Osteocyte (in vitro differentiated cells): ENCODE measurements at regions not wholly inside any gene's neighbourhood (a gene's known extent, or its start where the extent isn't known, plus 50 kb on each side); places are given as distances from the start of the nearest gene placed in this dataset.
"Not testable (repeated sequence)": the region's sequence is repeated elsewhere in the genome, so short reads cannot be mapped to it uniquely, and the experiment has no call there.

Source experiments
- DNase-seq: peaks from one replicate; pipeline ENCODE4 v3.0.0; 2021; ENCODE audit warnings: mixed read lengths; ENCODE audit not compliant: unreplicated experiment; ENCODE audit errors: extremely low spot score
- H3K27ac Mint-ChIP-seq: one replicate; pipeline ENCODE4 v1.8.0; 2021; ENCODE audit warnings: mild to moderate bottlenecking, mixed read lengths; ENCODE audit not compliant: unreplicated experiment
- H3K27me3 Mint-ChIP-seq: one replicate; pipeline ENCODE4 v1.8.0; 2021; ENCODE audit warnings: mixed read lengths; ENCODE audit not compliant: unreplicated experiment
- H3K36me3 Mint-ChIP-seq: one replicate; pipeline ENCODE4 v1.8.0; 2021; ENCODE audit warnings: mixed read lengths; ENCODE audit not compliant: unreplicated experiment
- H3K4me1 Mint-ChIP-seq: one replicate; pipeline ENCODE4 v1.8.0; 2021; ENCODE audit warnings: mixed read lengths; ENCODE audit not compliant: unreplicated experiment
- H3K4me3 Mint-ChIP-seq: one replicate; pipeline ENCODE4 v1.8.0; 2021; ENCODE audit warnings: mild to moderate bottlenecking, moderate library complexity, mixed read lengths; ENCODE audit not compliant: unreplicated experiment
- H3K9me3 Mint-ChIP-seq: one replicate; pipeline ENCODE4 v1.8.0; 2021; ENCODE audit warnings: mixed read lengths; ENCODE audit not compliant: unreplicated experiment

DNA sequence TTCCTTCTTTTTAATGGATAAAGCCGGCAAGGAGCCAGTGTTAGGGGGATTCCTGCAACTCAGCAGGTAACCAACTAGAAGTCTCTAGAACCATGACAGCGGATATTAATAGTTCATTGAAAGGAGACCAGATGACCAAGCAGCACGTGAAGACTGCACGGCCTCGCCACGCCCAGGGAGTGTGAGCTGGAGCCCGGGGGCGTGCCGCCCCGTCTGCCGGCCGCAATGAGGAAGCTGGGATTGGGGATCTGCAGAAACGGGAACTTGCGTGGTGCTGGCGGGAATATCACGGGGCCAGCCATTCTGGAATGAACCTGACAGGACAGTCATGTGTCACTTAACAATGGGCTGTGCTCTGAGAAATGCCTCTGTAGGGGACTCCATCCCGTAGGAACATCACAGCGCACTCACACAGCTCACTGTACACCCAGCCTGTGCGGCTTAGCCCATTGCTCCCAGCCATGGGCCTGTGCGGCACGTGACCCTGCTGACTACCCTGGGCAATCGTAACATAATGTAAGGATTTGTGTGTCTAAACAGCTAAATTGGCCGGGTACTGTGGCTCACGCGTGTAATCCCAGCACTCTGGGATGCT is 4092.8 kb upstream of the TPTE start:
- not testable (repeated sequence) for H3K27me3 Mint-ChIP-seq, DNase-seq, H3K27ac Mint-ChIP-seq

GRCh38 chr21:6429924-6430323 is 4091.5 kb upstream of the TPTE start:
- H3K9me3 Mint-ChIP-seq, H3K27ac Mint-ChIP-seq, H3K27me3 Mint-ChIP-seq, DNase-seq, H3K36me3 Mint-ChIP-seq, H3K4me1 Mint-ChIP-seq, H3K4me3 Mint-ChIP-seq: not testable (repeated sequence)

More for the DNA sequence above, 4092.8 kb upstream of the TPTE start:
- H3K4me3 Mint-ChIP-seq, H3K36me3 Mint-ChIP-seq, H3K9me3 Mint-ChIP-seq, H3K4me1 Mint-ChIP-seq: not testable (repeated sequence)

DNA sequence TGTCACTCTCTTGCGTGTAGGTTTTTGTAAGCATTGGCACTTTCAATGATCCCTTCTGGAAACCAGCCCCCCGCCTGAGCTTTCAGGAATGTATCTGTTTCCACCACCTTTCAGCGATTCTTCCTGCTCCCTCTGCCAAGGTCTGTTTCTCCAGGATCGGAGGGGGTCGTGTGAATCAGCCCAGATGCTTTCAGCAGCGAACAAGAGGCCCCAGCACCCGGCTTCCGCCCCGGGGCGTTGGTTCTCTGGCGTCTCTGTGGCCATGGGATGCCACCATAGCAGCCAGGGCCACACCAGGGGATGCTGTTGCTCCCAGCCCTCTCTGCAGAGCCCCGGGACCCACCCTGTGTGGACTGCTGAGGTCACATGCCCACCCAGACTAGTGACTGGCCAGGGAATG is 4088.2 kb upstream of the TPTE start:
- H3K4me3 Mint-ChIP-seq, H3K36me3 Mint-ChIP-seq, H3K27me3 Mint-ChIP-seq, H3K27ac Mint-ChIP-seq, DNase-seq, H3K4me1 Mint-ChIP-seq, H3K9me3 Mint-ChIP-seq: not testable (repeated sequence)

- H3K9me3 Mint-ChIP-seq, DNase-seq, H3K4me1 Mint-ChIP-seq: not testable (repeated sequence)
Observed at GRCh38 chr21:6436205-6436604, 4085.2 kb upstream of the TPTE start.

GRCh38 chr21:6436971-6437833 is 4084.2 kb upstream of the TPTE start:
- DNase-seq, H3K9me3 Mint-ChIP-seq, H3K36me3 Mint-ChIP-seq, H3K4me3 Mint-ChIP-seq, H3K27me3 Mint-ChIP-seq, H3K4me1 Mint-ChIP-seq: not testable (repeated sequence)
- peak overlapping the region; percentile 41 for H3K27ac Mint-ChIP-seq

More at GRCh38 chr21:6436205-6436604, 4085.2 kb upstream of the TPTE start:
- not testable (repeated sequence) for H3K36me3 Mint-ChIP-seq, H3K4me3 Mint-ChIP-seq, H3K27ac Mint-ChIP-seq, H3K27me3 Mint-ChIP-seq

DNA sequence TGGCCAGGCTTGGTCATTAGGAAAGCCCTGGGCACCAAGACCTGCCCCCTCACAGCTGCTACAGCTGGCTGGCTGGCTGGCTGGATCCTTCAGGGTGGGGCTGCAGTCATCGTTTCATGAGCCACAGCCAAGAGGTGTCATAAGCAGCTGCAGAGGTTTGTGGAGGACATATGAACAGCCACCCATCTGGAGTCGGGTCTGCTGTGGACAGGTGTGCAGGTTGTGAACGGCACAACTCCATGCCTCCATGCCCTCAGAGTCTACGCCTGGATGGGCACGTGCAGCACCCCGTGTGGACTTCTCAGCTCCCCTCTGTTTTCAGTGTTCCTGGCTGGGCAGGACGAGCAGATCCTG is 4083.6 kb upstream of the TPTE start:
- H3K36me3 Mint-ChIP-seq, H3K4me1 Mint-ChIP-seq, DNase-seq, H3K4me3 Mint-ChIP-seq, H3K27ac Mint-ChIP-seq, H3K27me3 Mint-ChIP-seq, H3K9me3 Mint-ChIP-seq: not testable (repeated sequence)

DNA sequence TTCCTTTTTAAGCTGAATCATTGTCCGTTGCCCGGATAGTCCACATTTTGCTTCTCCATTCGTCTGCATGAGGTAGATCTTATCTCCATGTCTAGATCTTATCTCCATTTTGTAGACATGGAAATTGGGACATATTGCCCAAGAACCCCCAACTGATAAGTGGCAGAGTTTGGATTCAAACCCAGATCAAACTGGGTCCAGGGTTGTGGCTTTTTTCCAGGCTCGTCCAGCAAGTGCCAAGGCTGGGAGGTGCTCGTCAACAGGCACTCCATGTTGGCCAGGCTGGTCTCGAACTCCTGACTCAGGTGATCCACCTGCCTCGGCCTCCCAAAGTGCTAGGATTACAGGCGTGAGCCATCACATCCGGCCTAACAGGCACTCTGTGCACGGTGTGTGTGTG is 4082.3 kb upstream of the TPTE start:
- H3K4me3 Mint-ChIP-seq, H3K27ac Mint-ChIP-seq, H3K4me1 Mint-ChIP-seq, DNase-seq, H3K9me3 Mint-ChIP-seq, H3K27me3 Mint-ChIP-seq, H3K36me3 Mint-ChIP-seq: not testable (repeated sequence)

DNA sequence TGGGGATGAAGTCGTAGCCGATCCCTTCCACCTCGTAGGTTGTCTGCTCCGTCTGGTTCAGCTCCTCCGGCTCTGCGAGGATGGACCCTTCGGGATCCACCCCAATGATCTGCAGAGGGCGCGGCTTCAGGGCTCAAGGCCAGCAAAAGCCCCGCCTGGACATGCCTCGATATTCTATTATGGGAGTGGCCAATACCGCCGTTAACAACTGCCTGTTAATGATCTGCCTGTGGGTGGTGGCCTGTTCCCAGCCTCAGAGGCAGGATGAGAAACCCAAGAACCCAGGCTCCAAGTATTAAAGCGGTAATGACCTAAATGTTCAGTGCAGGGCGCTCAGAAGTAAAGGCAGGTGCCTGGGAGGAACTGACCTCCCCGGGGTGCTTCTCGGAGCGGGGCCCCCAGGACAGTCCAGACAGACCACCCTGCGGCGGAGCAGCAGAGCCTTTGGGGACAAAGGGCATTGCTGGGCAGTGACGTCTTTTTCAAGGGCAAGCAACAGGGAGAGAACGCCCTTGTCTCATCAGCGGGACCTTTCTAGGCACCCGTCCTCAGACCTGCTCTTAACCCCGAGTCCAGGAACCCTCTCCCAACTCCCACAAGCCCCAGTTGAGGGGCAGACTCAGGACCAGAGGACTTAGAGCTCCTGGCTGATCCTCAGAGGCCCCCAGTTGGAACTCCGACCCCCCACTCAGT is 4066.6 kb upstream of the TPTE start:
- not testable (repeated sequence) for H3K36me3 Mint-ChIP-seq, H3K4me1 Mint-ChIP-seq, H3K4me3 Mint-ChIP-seq, H3K9me3 Mint-ChIP-seq, DNase-seq, H3K27ac Mint-ChIP-seq, H3K27me3 Mint-ChIP-seq

GRCh38 chr21:6456011-6456661 is 4065.2 kb upstream of the TPTE start:
- not testable (repeated sequence) for H3K27me3 Mint-ChIP-seq, H3K4me1 Mint-ChIP-seq, H3K27ac Mint-ChIP-seq, H3K9me3 Mint-ChIP-seq, DNase-seq, H3K36me3 Mint-ChIP-seq, H3K4me3 Mint-ChIP-seq

DNA sequence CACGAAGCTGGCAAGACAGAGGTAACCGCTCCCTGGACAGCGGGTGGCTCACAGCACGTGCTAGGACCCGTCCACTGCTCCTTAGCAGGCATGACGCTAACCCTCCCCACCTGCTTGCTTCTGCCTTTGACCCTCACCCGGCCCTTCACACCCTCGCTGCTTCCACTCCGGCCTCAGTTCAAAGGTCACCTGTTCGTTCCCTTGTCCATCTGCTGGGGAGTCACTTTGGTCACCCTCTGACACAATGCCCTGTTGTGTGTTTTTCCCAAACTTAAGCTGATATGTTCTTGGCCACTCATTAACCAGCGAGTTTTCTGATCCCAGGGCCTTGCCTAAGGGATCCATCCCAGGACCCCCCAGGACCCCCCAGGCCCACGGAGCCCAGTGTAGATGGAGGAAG is 4061.6 kb upstream of the TPTE start:
- H3K4me3 Mint-ChIP-seq, H3K36me3 Mint-ChIP-seq, H3K27ac Mint-ChIP-seq, H3K4me1 Mint-ChIP-seq, H3K9me3 Mint-ChIP-seq, DNase-seq, H3K27me3 Mint-ChIP-seq: not testable (repeated sequence)

- H3K27ac Mint-ChIP-seq, H3K4me1 Mint-ChIP-seq, H3K4me3 Mint-ChIP-seq, H3K36me3 Mint-ChIP-seq, H3K9me3 Mint-ChIP-seq, H3K27me3 Mint-ChIP-seq, DNase-seq: not testable (repeated sequence)
Observed at GRCh38 chr21:6461358-6461757, 4060.0 kb upstream of the TPTE start.

- H3K27ac Mint-ChIP-seq, H3K27me3 Mint-ChIP-seq, H3K4me1 Mint-ChIP-seq, H3K9me3 Mint-ChIP-seq, DNase-seq, H3K4me3 Mint-ChIP-seq, H3K36me3 Mint-ChIP-seq: not testable (repeated sequence)
Observed at GRCh38 chr21:6464419-6464818, 4057.0 kb upstream of the TPTE start.
